HCT116 (cell line): ENCODE measurements at regions not wholly inside any gene's neighbourhood (a gene's known extent, or its start where the extent isn't known, plus 50 kb on each side); places are given as distances from the start of the nearest gene placed in this dataset.

Source experiments
- ATAC-seq: fragments of 200-7000 bp; cut with Tn5 transposase; 2 replicates; pipeline ENCODE4 v1.9.1; 2020; ENCODE audit warnings: mild to moderate bottlenecking, moderate library complexity
- BruUV-seq: library from RNA; stranded (reverse); fragments of 400-500 nt; replicated peaks from 2 replicates; lab custom pipeline; 2021; lab: Mats Ljungman, UMichigan
- CTCF ChIA-PET: fragments of 300-600 bp; sonication (Branson Sonifier 250); formaldehyde crosslinking; loops from one replicate; lab custom pipeline; 2021; ENCODE audit warnings: antibody characterized with exemption; lab: Charles Lee
- POLR2A ChIA-PET: fragments of 300-600, 350-600 bp; sonication (Branson Sonifier 250); formaldehyde crosslinking; loops from one replicate; lab custom pipeline; 2021; ENCODE audit warnings: antibody characterized with exemption; lab: Charles Lee
- RAD21 ChIA-PET, 2 experiments: fragments of 300-600 bp; sonication (Branson Sonifier 250); formaldehyde crosslinking; loops; one replicate each; lab custom pipeline; 2023; ENCODE audit warnings: low total read pairs in 2 of 2; ENCODE audit not compliant: uncharacterized antibody in 2 of 2, unreplicated experiment in 2 of 2, low non-redundant PET in 1 of 2; lab: Charles Lee
- DNase-seq: peaks from one replicate; pipeline ENCODE4 v3.0.0-alpha.2; 2010; ENCODE audit warnings: low read depth, low spot score
- H2AFZ ChIP-seq: fragments of 200-600 bp; shearing (Covaris generic), sonication (generic); 2 replicates; pipeline ENCODE4 v1.6.1; 2017; ENCODE audit warnings: low read depth, mixed run types, mixed read lengths, antibody characterized with exemption, low read length; ENCODE audit not compliant: poor library complexity, severe bottlenecking
- H3K27ac ChIP-seq: 2 replicates; pipeline ENCODE4 v1.5.1; 2012; ENCODE audit warnings: low read depth, low read length
- H3K27me3 ChIP-seq: fragments of 200-600 bp; sonication (generic); 2 replicates; pipeline ENCODE4 v1.6.1; 2016; ENCODE audit warnings: mixed run types, low read length, mixed read lengths; ENCODE audit not compliant: insufficient read depth
- H3K36me3 ChIP-seq, 2 experiments: fragments of 200-500 bp in 1 of 2; fragments of 200-600 bp in 1 of 2; sonication (Bioruptor generic) in 1 of 2; sonication (generic) in 1 of 2; 2 replicates each; pipeline versions ENCODE4 v1.5.1 to v1.6.1; 2014 to 2016; ENCODE audit warnings: low read length in 2 of 2, inconsistent platforms in 1 of 2, mixed read lengths in 1 of 2, mixed run types in 1 of 2; ENCODE audit not compliant: insufficient read depth in 2 of 2, control insufficient read depth in 1 of 2
- H3K4me1 ChIP-seq, 2 experiments: fragments of 200-600 bp in 1 of 2; sonication (generic) in 1 of 2; 2 replicates each; pipeline versions ENCODE4 v1.5.1 to v1.6.1; 2012 to 2017; ENCODE audit warnings: low read length in 2 of 2, inconsistent platforms in 1 of 2, mild to moderate bottlenecking in 1 of 2, mixed read lengths in 1 of 2, mixed run types in 1 of 2, moderate library complexity in 1 of 2; ENCODE audit not compliant: insufficient read depth in 2 of 2, control insufficient read depth in 1 of 2
- H3K4me2 ChIP-seq: fragments of 200-600 bp; sonication (generic); 2 replicates; pipeline ENCODE4 v1.6.1; 2017; ENCODE audit warnings: mixed run types, low read length, mixed read lengths
- H3K4me3 ChIP-seq, 2 experiments: fragments of 200-600 bp in 1 of 2; sonication (generic) in 1 of 2; replicated peaks in 1 of 2; 2 replicates each; pipeline ENCODE4 v1.5.1; 2011 to 2016; ENCODE audit warnings: low read length in 2 of 2, control low read depth in 1 of 2, low read depth in 1 of 2, mild to moderate bottlenecking in 1 of 2, mixed read lengths in 1 of 2, mixed run types in 1 of 2
- H3K79me2 ChIP-seq: fragments of 200-600 bp; sonication (generic); 2 replicates; pipeline ENCODE4 v1.6.1; 2017; ENCODE audit warnings: mild to moderate bottlenecking, mixed run types, low read length, moderate library complexity, mixed read lengths; ENCODE audit not compliant: insufficient read depth
- H3K9ac ChIP-seq: fragments of 200-600 bp; sonication (generic); 2 replicates; pipeline ENCODE4 v1.6.1; 2016; ENCODE audit warnings: low read length, mixed read lengths
- H3K9me2 ChIP-seq: fragments of 200-600 bp; sonication (generic), shearing (Covaris generic); 2 replicates; pipeline ENCODE4 v1.6.1; 2017; ENCODE audit warnings: mixed run types, mild to moderate bottlenecking, moderate library complexity; ENCODE audit not compliant: insufficient read depth
- H3K9me3 ChIP-seq, 2 experiments: fragments of 200-500 bp in 1 of 2; fragments of 200-600 bp in 1 of 2; sonication (Bioruptor generic) in 1 of 2; sonication (generic) in 1 of 2; 2 replicates each; pipeline ENCODE4 v1.6.1; 2014 to 2017; ENCODE audit warnings: low read length in 2 of 2, mixed read lengths in 2 of 2, inconsistent platforms in 1 of 2, low read depth in 1 of 2, mild to moderate bottlenecking in 1 of 2, mixed run types in 1 of 2, moderate library complexity in 1 of 2; ENCODE audit not compliant: control insufficient read depth in 1 of 2, insufficient read depth in 1 of 2
- H4K20me1 ChIP-seq: fragments of 200-600 bp; sonication (generic), shearing (Covaris generic); 2 replicates; pipeline ENCODE4 v1.6.1; 2017; ENCODE audit warnings: mixed run types, mild to moderate bottlenecking, moderate library complexity; ENCODE audit not compliant: insufficient read depth
- CBX3 ChIP-seq: IDR thresholded peaks from 2 replicates; pipeline ENCODE4 v1.6.1; 2012; ENCODE audit warnings: low read depth
- EGR1 ChIP-seq: IDR thresholded peaks from 2 replicates; pipeline ENCODE4 v1.6.1; 2012; ENCODE audit warnings: low read depth
- EZH2 ChIP-seq: fragments of 200-600 bp; sonication (generic); IDR thresholded peaks from 2 replicates; pipeline ENCODE4 v1.6.1; 2017; ENCODE audit warnings: antibody characterized with exemption, mixed run types
- JUND ChIP-seq: IDR thresholded peaks from 2 replicates; pipeline ENCODE4 v1.6.1; 2012
- POLR2A ChIP-seq: IDR thresholded peaks from 2 replicates; pipeline ENCODE4 v1.7.0; 2011; ENCODE audit warnings: borderline replicate concordance; ENCODE audit not compliant: insufficient read depth, insufficient read length; ENCODE audit errors: extremely low read depth
- POLR2AphosphoS5 ChIP-seq: IDR thresholded peaks from 2 replicates; pipeline ENCODE4 v1.6.1; 2011; ENCODE audit warnings: mild to moderate bottlenecking, low read depth, low read length, moderate library complexity
- RAD21 ChIP-seq: IDR thresholded peaks from 2 replicates; pipeline ENCODE4 v1.6.1; 2012; ENCODE audit warnings: low read depth, mild to moderate bottlenecking
- SIN3A ChIP-seq: IDR thresholded peaks from 2 replicates; pipeline ENCODE4 v1.6.1; 2012; ENCODE audit warnings: low read depth
- SP1 ChIP-seq: IDR thresholded peaks from 2 replicates; pipeline ENCODE4 v1.6.1; 2012; ENCODE audit warnings: low read depth
- SRF ChIP-seq: IDR thresholded peaks from 2 replicates; pipeline ENCODE4 v1.6.1; 2012; ENCODE audit warnings: low read depth
- TCF7L2 ChIP-seq: IDR thresholded peaks from 2 replicates; pipeline ENCODE4 v1.7.0; 2011; ENCODE audit warnings: borderline replicate concordance, inconsistent platforms; ENCODE audit not compliant: insufficient read depth, insufficient read length; ENCODE audit errors: extremely low read depth
- YY1 ChIP-seq: IDR thresholded peaks from 2 replicates; pipeline ENCODE4 v1.6.1; 2011; ENCODE audit warnings: low read length, low read depth, moderate library complexity, mild to moderate bottlenecking; ENCODE audit not compliant: insufficient replicate concordance; ENCODE audit errors: extremely low read depth
- ZFX ChIP-seq: fragments of 450-650 bp; IDR thresholded peaks from 2 replicates; pipeline ENCODE4 v1.6.1; 2017
- intact Hi-C: fragments of 100-400 bp; cut with micrococcal nuclease; formaldehyde crosslinking; loops from 2 replicates; pipeline ENCODE4 v1.10.0; 2022
- TF ChIP-seq, protein P1 (sequence below): IDR thresholded peaks from 2 replicates; pipeline ENCODE4 v1.6.1; 2011; ENCODE audit warnings: mild to moderate bottlenecking, low read length, moderate library complexity; ENCODE audit not compliant: insufficient replicate concordance; ENCODE audit errors: extremely low read depth
- TF ChIP-seq, protein P2 (sequence below): IDR thresholded peaks from 2 replicates; pipeline ENCODE4 v1.6.1; 2012
- TF ChIP-seq, protein P3 (sequence below), 3 experiments: fragments of 200-600 bp in 1 of 3; sonication (generic) in 1 of 3; IDR thresholded peaks in 2 of 3; conservative IDR thresholded peaks in 1 of 3; 2 replicates each; pipeline ENCODE4 v1.5.1; 2012 to 2017; ENCODE audit warnings: low read depth in 2 of 3, low read length in 2 of 3, antibody characterized with exemption in 1 of 3, borderline replicate concordance in 1 of 3, control low read depth in 1 of 3, mild to moderate bottlenecking in 1 of 3, mixed read lengths in 1 of 3, mixed run types in 1 of 3, moderate library complexity in 1 of 3; ENCODE audit not compliant: insufficient read depth in 1 of 3

DNA sequence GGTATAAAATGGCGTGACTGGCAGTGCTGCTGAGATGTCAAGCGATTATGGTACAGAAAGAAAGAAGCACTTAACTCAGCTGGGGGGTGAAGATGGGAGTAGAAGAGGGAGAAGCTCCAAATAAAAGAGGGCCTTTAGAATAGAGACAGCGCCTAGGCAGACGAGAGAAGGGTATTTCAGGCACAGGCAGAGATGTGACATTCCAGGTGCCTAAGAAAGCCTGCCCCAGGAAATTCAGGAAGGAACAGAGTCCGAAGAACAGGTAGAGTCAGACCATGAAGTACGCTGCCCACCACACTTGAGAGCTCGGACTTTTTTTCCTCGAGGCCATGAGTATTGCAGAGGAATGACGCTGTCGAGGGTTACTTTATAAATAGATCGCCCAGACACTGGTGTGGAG is 170.9 kb upstream of the ATF7IP start:
- Histone ChIP-seq H3K79me2 (no peaks in the 10 kb centered on the region), H3K4me2 (no peak overlapping the region), H3K27ac (no peak overlapping the region), H3K27me3 (no peaks in the 10 kb centered on the region), H3K4me1 (no peaks in the 10 kb centered on the region), H4K20me1 (no peaks in the 10 kb centered on the region), H3K9me2 (no peaks in the 10 kb centered on the region)
- ATAC-seq, result no peak
- CTCF ChIA-PET, result no interaction called here
- intact Hi-C loops, result no loop called here
- no peak for TF ChIP-seq POLR2A
- no peak for TF ChIP-seq JUND
- TF ChIP-seq EZH2, result no peak
- no peak for TF ChIP-seq SIN3A
- no peak for TF ChIP-seq ZFX
- TF ChIP-seq TCF7L2, result no peak
- TF ChIP-seq, protein P1, sequence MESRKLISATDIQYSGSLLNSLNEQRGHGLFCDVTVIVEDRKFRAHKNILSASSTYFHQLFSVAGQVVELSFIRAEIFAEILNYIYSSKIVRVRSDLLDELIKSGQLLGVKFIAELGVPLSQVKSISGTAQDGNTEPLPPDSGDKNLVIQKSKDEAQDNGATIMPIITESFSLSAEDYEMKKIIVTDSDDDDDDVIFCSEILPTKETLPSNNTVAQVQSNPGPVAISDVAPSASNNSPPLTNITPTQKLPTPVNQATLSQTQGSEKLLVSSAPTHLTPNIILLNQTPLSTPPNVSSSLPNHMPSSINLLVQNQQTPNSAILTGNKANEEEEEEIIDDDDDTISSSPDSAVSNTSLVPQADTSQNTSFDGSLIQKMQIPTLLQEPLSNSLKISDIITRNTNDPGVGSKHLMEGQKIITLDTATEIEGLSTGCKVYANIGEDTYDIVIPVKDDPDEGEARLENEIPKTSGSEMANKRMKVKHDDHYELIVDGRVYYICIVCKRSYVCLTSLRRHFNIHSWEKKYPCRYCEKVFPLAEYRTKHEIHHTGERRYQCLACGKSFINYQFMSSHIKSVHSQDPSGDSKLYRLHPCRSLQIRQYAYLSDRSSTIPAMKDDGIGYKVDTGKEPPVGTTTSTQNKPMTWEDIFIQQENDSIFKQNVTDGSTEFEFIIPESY, result no peak
- TF ChIP-seq CBX3, result no peak
- TF ChIP-seq SP1, result no peak
- TF ChIP-seq, protein P2, sequence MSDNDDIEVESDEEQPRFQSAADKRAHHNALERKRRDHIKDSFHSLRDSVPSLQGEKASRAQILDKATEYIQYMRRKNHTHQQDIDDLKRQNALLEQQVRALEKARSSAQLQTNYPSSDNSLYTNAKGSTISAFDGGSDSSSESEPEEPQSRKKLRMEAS, result no peak
- TF ChIP-seq POLR2AphosphoS5, result no peak
- TF ChIP-seq EGR1, result no peak
- TF ChIP-seq, protein P3, sequence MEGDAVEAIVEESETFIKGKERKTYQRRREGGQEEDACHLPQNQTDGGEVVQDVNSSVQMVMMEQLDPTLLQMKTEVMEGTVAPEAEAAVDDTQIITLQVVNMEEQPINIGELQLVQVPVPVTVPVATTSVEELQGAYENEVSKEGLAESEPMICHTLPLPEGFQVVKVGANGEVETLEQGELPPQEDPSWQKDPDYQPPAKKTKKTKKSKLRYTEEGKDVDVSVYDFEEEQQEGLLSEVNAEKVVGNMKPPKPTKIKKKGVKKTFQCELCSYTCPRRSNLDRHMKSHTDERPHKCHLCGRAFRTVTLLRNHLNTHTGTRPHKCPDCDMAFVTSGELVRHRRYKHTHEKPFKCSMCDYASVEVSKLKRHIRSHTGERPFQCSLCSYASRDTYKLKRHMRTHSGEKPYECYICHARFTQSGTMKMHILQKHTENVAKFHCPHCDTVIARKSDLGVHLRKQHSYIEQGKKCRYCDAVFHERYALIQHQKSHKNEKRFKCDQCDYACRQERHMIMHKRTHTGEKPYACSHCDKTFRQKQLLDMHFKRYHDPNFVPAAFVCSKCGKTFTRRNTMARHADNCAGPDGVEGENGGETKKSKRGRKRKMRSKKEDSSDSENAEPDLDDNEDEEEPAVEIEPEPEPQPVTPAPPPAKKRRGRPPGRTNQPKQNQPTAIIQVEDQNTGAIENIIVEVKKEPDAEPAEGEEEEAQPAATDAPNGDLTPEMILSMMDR (IDR thresholded peaks at IDR 0.05 in 2 of 3, conservative IDR thresholded peaks at IDR 0.05 in 1 of 3; ENCODE audit: borderline replicate concordance in 1 of 3, insufficient read depth in 1 of 3, low read depth in 2 of 3, low read length in 2 of 3), result no peak
- TF ChIP-seq SRF, result no peak
- no peak for TF ChIP-seq RAD21
- no peak for TF ChIP-seq YY1
- TF ChIP-seq, all 23 proteins: peak for 0
- Histone ChIP-seq H3K36me3 (no peaks in the 10 kb centered on the region), H3K9ac (no peak overlapping the region), H2AFZ (no peak overlapping the region), H3K4me3 (no peak overlapping the region), H3K9me3 (no peaks in the 10 kb centered on the region)
- BruUV-seq, result no TSS peak
- ChIA-PET POLR2A (no interaction called here), RAD21 (no interaction called here)
- DNase-seq, result no peak
